PC-3 (cell line): ENCODE measurements at regions not wholly inside any gene's neighbourhood (a gene's known extent, or its start where the extent isn't known, plus 50 kb on each side); places are given as distances from the start of the nearest gene placed in this dataset.

Source experiments
- ATAC-seq: fragments of 200-7000 bp; cut with Tn5 transposase; 2 replicates; pipeline ENCODE4 v1.9.1; 2020; ENCODE audit warnings: mild to moderate bottlenecking, moderate library complexity
- BruUV-seq: library from RNA; stranded (reverse); fragments of 400-500 nt; replicated peaks from 2 replicates; lab custom pipeline; 2021; lab: Mats Ljungman, UMichigan
- CTCF ChIA-PET: fragments of 300-600 bp; sonication (Branson Sonifier 250); formaldehyde crosslinking; loops from one replicate; lab custom pipeline; 2022; ENCODE audit warnings: antibody characterized with exemption; lab: Charles Lee
- POLR2A ChIA-PET: fragments of 300-600 bp; sonication (Branson Sonifier 250); formaldehyde crosslinking; loops from one replicate; lab custom pipeline; 2022; ENCODE audit warnings: antibody characterized with exemption; ENCODE audit not compliant: unreplicated experiment; lab: Charles Lee
- DNase-seq: peaks from one replicate; pipeline ENCODE4 v3.0.0-alpha.2; 2015
- H2AFZ ChIP-seq: fragments of 300-600 bp; sonication (generic); 2 replicates; pipeline ENCODE4 v1.6.0; 2016; ENCODE audit warnings: antibody characterized with exemption, low read length
- H3F3A ChIP-seq: fragments of 300-600 bp; sonication (generic); one replicate; pipeline ENCODE4 v1.6.0; 2017; ENCODE audit warnings: antibody characterized with exemption, low read length, control low read depth, mild to moderate bottlenecking; ENCODE audit not compliant: unreplicated experiment
- H3K27ac ChIP-seq: fragments of 300-600 bp; sonication (generic); 2 replicates; pipeline ENCODE4 v1.5.1; 2016; ENCODE audit warnings: mild to moderate bottlenecking, low read length
- H3K27me3 ChIP-seq: fragments of 300-600 bp; sonication (generic); 2 replicates; pipeline ENCODE4 v1.6.1; 2016; ENCODE audit warnings: low read length, mixed read lengths
- H3K36me3 ChIP-seq: fragments of 300-600 bp; sonication (generic); 2 replicates; pipeline ENCODE4 v1.6.1; 2016; ENCODE audit warnings: low read depth, mixed run types, low read length, mixed read lengths
- H3K4me1 ChIP-seq: fragments of 300-600 bp; sonication (generic); 2 replicates; pipeline ENCODE4 v1.5.1; 2016; ENCODE audit warnings: low read length; ENCODE audit not compliant: insufficient read depth
- H3K4me2 ChIP-seq: fragments of 300-600 bp; sonication (generic); 2 replicates; pipeline ENCODE4 v1.6.0; 2016; ENCODE audit warnings: low read length
- H3K4me3 ChIP-seq: fragments of 300-600 bp; sonication (generic); 2 replicates; pipeline ENCODE4 v1.5.1; 2016; ENCODE audit warnings: mild to moderate bottlenecking, low read length, mixed read lengths
- H3K79me2 ChIP-seq: fragments of 300-600 bp; sonication (generic); 2 replicates; pipeline ENCODE4 v1.6.1; 2017; ENCODE audit warnings: low read length, mixed read lengths
- H3K9ac ChIP-seq: fragments of 300-600 bp; sonication (generic); 2 replicates; pipeline ENCODE4 v1.6.0; 2016; ENCODE audit warnings: mild to moderate bottlenecking, low read length
- H3K9me2 ChIP-seq: fragments of 300-600 bp; sonication (generic); replicated peaks from 2 replicates; pipeline ENCODE4 v1.6.1; 2016; ENCODE audit warnings: mixed run types, low read length, mixed read lengths
- H3K9me3 ChIP-seq: fragments of 300-600 bp; sonication (generic); 2 replicates; pipeline ENCODE4 v1.6.1; 2016; ENCODE audit warnings: low read length, mixed read lengths
- H4K20me1 ChIP-seq: fragments of 300-600 bp; sonication (generic); 2 replicates; pipeline ENCODE4 v1.6.1; 2016; ENCODE audit warnings: low read length, mixed read lengths
- EZH2 ChIP-seq: fragments of 300-600 bp; sonication (generic); IDR thresholded peaks from one replicate; pipeline ENCODE4 v1.6.1; 2017; ENCODE audit warnings: antibody characterized with exemption, mild to moderate bottlenecking, low read length; ENCODE audit not compliant: unreplicated experiment
- EZH2phosphoT487 ChIP-seq: fragments of 300-600 bp; sonication (generic); IDR thresholded peaks from 2 replicates; pipeline ENCODE4 v1.6.1; 2018; ENCODE audit warnings: mild to moderate bottlenecking, antibody characterized with exemption, low read length, borderline replicate concordance
- intact Hi-C: fragments of 100-400 bp; cut with micrococcal nuclease; formaldehyde crosslinking; loops from 2 replicates; pipeline ENCODE4 v1.9.0; 2023
- TF ChIP-seq, protein P1 (sequence below): fragments of 300-600 bp; sonication (generic); conservative IDR thresholded peaks from 2 replicates; pipeline ENCODE4 v1.5.1; 2017; ENCODE audit warnings: antibody characterized with exemption, low read depth, mild to moderate bottlenecking, low read length

DNA sequence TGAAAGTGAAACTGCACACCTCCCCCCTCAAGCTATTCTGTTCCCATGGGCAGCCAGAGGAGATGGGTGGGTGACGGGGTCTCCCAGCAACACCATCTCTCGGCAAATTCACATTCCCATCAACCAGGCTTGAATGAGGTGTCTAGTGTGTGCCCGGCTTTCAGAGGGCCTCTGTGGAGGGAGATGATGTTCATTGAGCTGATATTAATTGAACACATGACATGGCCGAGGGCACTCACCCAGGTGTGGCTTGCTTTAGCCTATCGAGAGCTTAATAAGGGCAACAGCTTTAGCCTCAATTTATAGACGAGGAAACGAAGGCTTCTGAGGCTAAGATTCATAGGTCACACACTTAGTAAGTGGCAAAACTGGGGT lies 288.0 kb downstream of the UACA start:
- H3K27ac ChIP-seq = peak overlapping the region; percentile 93
- BruUV-seq = no TSS peak
- H3K36me3 ChIP-seq = no peaks in the 10 kb centered on the region
- TF ChIP-seq EZH2phosphoT487 = no peak
- TF ChIP-seq, protein P1, sequence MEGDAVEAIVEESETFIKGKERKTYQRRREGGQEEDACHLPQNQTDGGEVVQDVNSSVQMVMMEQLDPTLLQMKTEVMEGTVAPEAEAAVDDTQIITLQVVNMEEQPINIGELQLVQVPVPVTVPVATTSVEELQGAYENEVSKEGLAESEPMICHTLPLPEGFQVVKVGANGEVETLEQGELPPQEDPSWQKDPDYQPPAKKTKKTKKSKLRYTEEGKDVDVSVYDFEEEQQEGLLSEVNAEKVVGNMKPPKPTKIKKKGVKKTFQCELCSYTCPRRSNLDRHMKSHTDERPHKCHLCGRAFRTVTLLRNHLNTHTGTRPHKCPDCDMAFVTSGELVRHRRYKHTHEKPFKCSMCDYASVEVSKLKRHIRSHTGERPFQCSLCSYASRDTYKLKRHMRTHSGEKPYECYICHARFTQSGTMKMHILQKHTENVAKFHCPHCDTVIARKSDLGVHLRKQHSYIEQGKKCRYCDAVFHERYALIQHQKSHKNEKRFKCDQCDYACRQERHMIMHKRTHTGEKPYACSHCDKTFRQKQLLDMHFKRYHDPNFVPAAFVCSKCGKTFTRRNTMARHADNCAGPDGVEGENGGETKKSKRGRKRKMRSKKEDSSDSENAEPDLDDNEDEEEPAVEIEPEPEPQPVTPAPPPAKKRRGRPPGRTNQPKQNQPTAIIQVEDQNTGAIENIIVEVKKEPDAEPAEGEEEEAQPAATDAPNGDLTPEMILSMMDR = no peak
- no peak for TF ChIP-seq EZH2
- peak overlapping the region; percentile 58 for H3K9ac ChIP-seq
- no peaks in the 10 kb centered on the region for H3K79me2 ChIP-seq
- H2AFZ ChIP-seq = peak overlapping the region; percentile 78
- H3K9me3 ChIP-seq = no peaks in the 10 kb centered on the region
- ChIA-PET CTCF (interaction anchor here (1.0 to 1.4 kb wide), 2 partner anchors 9 to 11 kb away, joined by 3 to 5 read pairs; no protein-coding TSS in a partner anchor), POLR2A (interaction anchor here (0.6 kb wide), 1 partner anchor 271 kb away, joined by 13 read pairs; no protein-coding TSS in a partner anchor)
- peaks cover 27% of the 10 kb centered on the region for H3K4me1 ChIP-seq
- ATAC-seq = peak; percentile 5
- H3K9me2 ChIP-seq = no peaks in the 10 kb centered on the region
- intact Hi-C loops = loop anchor here (2.0 to 5.0 kb wide), 2 partner anchors 33 to 378 kb away; partner anchors contain the start of gene TLE3
- peak overlapping the region; percentile 80 for H3K4me2 ChIP-seq
- H3K27me3 ChIP-seq = no peaks in the 10 kb centered on the region
- H4K20me1 ChIP-seq = no peaks in the 10 kb centered on the region
- DNase-seq = no peak
- H3F3A ChIP-seq = peaks cover 4% of the 10 kb centered on the region
- H3K4me3 ChIP-seq = peak overlapping the region; percentile 55; the same call in 1 of the 2 replicates

DNA sequence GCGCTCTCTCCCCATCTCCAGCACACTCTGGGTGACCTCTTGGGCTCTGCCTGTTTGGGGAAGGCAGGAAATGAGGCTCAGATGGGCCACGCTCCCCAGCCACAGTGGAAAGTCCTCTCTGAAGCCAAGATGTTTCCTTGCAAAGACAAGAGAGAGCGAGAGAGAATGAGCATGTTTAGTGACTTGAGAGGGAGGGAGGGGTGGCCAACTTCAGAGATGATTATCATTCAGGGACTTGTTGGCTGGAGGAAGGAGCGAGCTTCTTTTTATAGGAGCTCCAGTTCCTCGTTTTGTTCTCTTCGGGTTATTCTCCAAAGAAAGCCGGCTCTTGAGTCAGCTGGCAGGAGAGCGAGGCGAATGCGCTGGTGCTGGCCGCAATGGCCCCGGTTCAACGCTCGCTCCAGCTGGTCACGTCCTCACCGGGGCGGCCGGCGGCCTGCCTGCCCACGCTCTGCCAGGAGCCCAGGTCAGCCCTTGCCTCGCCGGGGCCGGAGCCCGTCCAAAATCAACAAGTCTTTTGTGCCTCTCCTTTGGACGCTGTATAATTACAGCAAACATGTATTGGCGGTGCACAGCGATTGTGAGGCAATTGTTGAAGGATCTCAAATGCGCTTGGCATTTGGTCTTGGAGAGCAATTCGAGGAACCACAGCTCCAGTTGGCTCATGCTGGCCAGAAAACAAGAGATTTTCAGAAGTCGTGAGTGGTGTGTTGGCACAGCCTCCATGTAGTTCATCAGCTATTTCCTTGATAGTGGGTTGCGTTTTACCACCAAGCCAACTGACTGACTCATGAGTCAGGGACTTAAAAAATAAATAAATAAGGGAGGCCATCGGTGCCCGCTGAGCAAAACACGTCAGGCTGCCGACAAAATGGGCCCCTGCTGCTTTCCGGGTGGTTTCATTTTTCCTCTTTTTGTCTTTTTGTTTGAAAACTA lies 288.6 kb downstream of the UACA start:
- H3K4me1 ChIP-seq = peaks cover 30% of the 10 kb centered on the region
- intact Hi-C loops = loop anchor here (2.0 to 5.0 kb wide), 2 partner anchors 34 to 377 kb away; partner anchors contain the start of gene TLE3
- ATAC-seq (peak; percentile 85), DNase-seq (peak; percentile 94)
- H3K27ac ChIP-seq = peak overlapping the region; percentile 93
- no peaks in the 10 kb centered on the region for H3K27me3 ChIP-seq
- H3K4me3 ChIP-seq = peak overlapping the region; percentile 55
- no peaks in the 10 kb centered on the region for H4K20me1 ChIP-seq
- H3K4me2 ChIP-seq = peak overlapping the region; percentile 80
- peak overlapping the region; percentile 78 for H2AFZ ChIP-seq
- CTCF ChIA-PET = interaction anchor here (1.0 to 1.4 kb wide), 2 partner anchors 8 to 12 kb away, joined by 3 to 5 read pairs; no protein-coding TSS in a partner anchor
- no peaks in the 10 kb centered on the region for H3K36me3 ChIP-seq
- POLR2A ChIA-PET = interaction anchor here (0.6 kb wide), 2 partner anchors 272 to 902 kb away, joined by 3 to 13 read pairs; no protein-coding TSS in a partner anchor
- TF ChIP-seq EZH2phosphoT487 (peak; percentile 51; the same call in 1 of the 2 replicates), EZH2 (no peak)
- TF ChIP-seq, protein P1 = no peak
- H3K9ac ChIP-seq = peak overlapping the region; percentile 58
- BruUV-seq = no TSS peak
- H3K9me2 ChIP-seq = no peaks in the 10 kb centered on the region
- peaks cover 4% of the 10 kb centered on the region for H3F3A ChIP-seq
- no peaks in the 10 kb centered on the region for H3K79me2 ChIP-seq
- no peaks in the 10 kb centered on the region for H3K9me3 ChIP-seq
